Myocyte (in vitro differentiated cells): ENCODE measurements at regions not wholly inside any gene's neighbourhood (a gene's known extent, or its start where the extent isn't known, plus 50 kb on each side); places are given as distances from the start of the nearest gene placed in this dataset.
A peak's percentile ranks its signal among the peaks of the same experiment; 100 is the strongest.

Experiments used
- DNase-seq: peaks from one replicate; pipeline ENCODE4 v3.0.0-alpha.2; 2012; ENCODE audit warnings: low read depth

GRCh38 chr16:86682219-86682904 lies 104.0 kb downstream of the FOXL1 start:
- DNase-seq, result no peak

GRCh38 chr16:86683441-86684194 lies 105.3 kb downstream of the FOXL1 start:
- DNase-seq, result no peak

DNA sequence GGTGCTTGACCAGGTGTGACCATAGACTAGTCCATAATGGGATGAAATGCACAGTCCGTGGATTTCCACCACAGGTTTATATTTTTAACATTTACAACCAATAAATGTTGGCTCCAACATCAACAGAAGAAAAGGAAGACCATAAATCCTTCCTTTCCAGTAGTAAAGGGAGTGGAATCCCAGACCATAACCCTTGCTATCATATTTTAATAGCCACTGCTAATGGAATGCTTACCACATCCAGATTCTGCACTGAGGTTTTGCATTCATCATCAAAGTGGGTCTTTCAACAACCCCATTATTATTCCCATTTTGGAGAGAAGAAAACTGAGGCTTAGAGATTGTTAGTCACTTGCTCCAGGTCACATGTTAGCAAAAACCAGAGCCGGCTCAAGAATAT lies 106.7 kb downstream of the FOXL1 start:
- DNase-seq, result no peak

GRCh38 chr16:86690970-86691369 lies 112.6 kb downstream of the FOXL1 start:
- DNase-seq, result no peak

DNA sequence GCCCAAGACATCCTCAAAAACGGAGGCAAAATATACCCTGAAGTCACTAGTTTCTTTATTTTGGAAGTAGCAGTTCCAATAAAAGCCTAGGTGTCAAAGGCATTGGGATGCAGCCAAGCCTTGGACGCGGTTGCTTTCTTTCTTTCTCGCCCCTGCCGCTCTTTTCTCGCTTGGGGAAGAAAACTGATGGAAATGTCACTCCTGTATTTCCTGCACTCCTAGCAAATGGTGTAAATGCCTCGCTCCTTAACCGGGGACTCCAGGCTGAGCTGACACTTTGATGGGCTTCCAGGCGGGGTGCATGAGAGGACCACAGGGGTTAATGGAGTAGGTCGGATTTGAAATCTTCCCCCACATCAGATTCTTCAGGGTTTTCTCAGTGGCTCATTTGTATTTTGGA lies 114.1 kb downstream of the FOXL1 start:
- DNase-seq, result no peak

GRCh38 chr16:86693033-86693432 lies 114.7 kb downstream of the FOXL1 start:
- no peak for DNase-seq

GRCh38 chr16:86697715-86698114 lies 119.4 kb downstream of the FOXL1 start:
- peak; percentile 24 for DNase-seq

DNA sequence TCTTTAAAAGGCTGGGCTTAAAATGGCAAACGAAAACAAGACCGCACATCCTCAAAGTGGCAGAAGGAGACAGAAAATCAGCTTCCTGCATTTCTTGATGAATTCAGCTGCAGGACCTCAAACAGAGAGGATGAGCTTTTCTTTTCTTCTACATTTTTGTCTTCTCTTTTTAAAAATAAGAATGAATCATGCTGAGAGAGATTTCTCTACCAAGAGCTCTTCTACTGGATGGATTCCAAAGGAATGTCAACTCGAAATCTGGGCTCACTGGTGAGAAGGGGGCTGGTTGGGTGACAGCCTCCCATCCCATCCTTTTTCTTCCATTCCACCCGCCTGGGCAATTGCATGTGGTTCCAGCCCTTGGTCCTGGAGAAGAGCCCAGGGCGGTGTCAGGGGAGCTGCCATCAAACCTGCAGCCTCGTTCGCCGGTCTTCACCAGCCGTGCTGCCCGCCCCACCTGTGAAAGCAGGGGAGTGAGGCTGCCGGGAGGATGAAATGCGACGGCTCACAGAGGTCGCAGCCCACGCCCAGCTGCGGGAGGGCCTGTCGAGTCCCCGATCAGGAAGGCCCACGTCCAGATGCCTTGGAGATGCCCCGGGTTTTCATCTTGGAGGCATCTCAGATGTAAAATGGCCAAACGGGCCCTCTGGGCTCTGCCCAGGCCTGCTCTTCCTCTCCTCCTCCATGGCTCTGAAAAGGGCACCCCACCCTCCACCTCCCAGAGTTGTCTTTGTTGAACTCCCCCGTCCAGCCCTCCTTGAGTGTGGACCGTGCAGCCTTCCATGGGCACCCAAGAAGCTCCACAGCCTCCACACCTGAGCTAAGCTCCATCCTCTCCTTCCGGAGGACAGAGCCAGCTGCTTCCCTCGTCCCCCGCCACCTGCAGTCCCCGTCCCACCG lies 121.9 kb downstream of the FOXL1 start:
- no peak for DNase-seq

- DNase-seq, result no peak
These were observed 123.1 kb downstream of the FOXL1 start for GRCh38 chr16:86701286-86701975.

- DNase-seq, result no peak
These were observed 124.7 kb downstream of the FOXL1 start for GRCh38 chr16:86702824-86703588.

GRCh38 chr16:86704516-86704915 lies 126.2 kb downstream of the FOXL1 start:
- DNase-seq, result no peak

DNA sequence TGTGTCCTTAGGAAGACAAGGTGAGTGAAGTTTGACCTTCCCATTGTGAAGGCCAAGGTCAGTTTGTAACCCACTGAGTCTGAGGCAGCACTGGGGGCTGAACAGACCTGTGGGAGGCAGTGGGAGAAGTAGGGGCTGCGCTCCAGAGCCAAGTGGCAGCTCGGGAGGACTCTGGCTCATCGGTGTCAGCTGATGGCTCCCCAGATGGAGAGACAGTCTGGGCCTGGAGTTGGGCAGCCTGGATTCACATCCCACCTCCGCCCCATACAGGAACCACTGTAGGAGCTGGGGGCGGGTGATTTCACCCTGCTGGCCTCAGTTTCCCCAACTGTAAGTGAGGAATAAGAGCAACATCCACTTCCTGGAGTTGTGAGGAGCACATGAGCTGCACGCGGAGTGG lies 128.4 kb downstream of the FOXL1 start:
- DNase-seq, result no peak

DNA sequence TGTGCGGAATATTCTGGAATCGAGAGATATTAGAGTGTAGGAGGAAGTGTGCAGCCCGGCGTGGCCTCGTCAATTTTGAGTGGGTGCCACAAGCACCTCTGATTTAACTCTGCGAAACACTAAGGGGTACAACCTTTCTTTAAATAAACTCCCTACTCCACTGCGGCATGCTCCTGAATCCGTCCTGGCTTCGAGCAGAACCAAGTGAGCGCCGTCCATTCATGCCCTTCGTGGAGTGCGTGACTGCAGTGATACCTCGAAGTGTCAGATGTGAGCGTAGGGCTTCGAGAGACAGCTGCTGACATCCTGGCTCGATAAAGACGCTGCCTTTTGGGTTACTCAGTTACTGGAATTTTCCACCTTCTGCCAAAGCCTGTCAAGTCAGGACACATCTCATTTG lies 128.8 kb downstream of the FOXL1 start:
- DNase-seq, result no peak

- DNase-seq, result no peak
These were observed 129.2 kb downstream of the FOXL1 start for GRCh38 chr16:86707581-86707980.

DNA sequence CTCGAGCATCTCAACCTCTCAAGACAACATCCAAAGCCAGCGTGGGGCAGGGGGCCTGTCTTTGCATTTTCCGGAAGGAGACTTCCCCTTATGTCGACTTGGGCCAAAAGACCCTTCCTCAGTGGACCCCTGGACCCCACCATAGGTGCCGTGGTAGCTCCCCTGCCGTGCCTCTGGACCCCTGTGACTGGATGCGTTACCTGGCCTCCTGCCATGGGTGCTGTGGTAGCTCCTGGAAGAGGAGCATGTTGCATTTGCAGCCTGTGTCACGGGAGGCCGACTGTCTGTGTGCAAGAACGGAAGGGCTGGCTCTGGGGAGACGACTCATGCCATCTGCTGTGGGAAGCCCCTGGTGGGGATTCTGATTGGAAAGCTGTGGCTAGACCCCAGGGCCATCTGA lies 130.1 kb downstream of the FOXL1 start:
- DNase-seq, result peak; percentile 26

DNA sequence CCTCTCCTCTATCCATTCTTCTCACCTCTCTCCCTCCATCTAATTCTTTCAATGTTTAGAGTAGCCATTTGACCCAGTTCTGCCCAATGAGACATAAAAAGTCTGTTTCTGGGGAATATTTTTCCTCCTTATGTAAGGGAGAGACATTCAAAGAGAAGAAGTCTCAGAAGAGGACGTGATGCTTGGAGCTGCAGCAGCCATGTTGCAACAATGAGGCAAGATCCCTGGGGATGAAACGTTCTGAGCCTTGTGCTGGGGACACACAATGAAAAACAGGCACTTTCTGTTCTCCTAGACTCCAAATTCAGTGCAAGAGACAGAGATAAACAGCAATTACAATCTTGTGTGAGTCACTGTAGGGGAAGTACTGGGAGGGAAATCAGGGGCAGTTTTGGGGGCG lies 130.8 kb downstream of the FOXL1 start:
- no peak for DNase-seq

- no peak for DNase-seq
These were observed 131.7 kb downstream of the FOXL1 start for GRCh38 chr16:86709902-86710601.

GRCh38 chr16:86710602-86710950 lies 132.2 kb downstream of the FOXL1 start:
- no peak for DNase-seq

GRCh38 chr16:86712158-86713009 lies 134.0 kb downstream of the FOXL1 start:
- DNase-seq, result no peak
